Sigmoid colon (tissue), 6 donors: ENCODE measurements at regions not wholly inside any gene's neighbourhood (a gene's known extent, or its start where the extent isn't known, plus 50 kb on each side); places are given as distances from the start of the nearest gene placed in this dataset.

Source experiments
- DNase-seq: peaks from one replicate; pipeline ENCODE4 v3.0.0-alpha.2; 2019
- H3K27ac ChIP-seq, 4 donors: fragments of 200-600 bp; sonication (generic); one replicate each; pipeline ENCODE4 v1.5.1; 2016 to 2019; ENCODE audit warnings: mild to moderate bottlenecking in 1 of 4
- H3K27me3 ChIP-seq, 3 donors: fragments of 200-600 bp; sonication (generic); one replicate each; pipeline ENCODE4 v1.5.1; 2019; ENCODE audit warnings: mild to moderate bottlenecking in 1 of 3
- H3K36me3 ChIP-seq, 4 donors: fragments of 200-600 bp; sonication (generic); one replicate each; pipeline ENCODE4 v1.5.1; 2016 to 2019
- H3K4me1 ChIP-seq, 4 donors: fragments of 200-600 bp; sonication (generic); one replicate each; pipeline ENCODE4 v1.5.1; 2017 to 2019
- H3K4me3 ChIP-seq, 4 donors: fragments of 200-600 bp; sonication (generic); one replicate each; pipeline ENCODE4 v1.5.1; 2017 to 2019; ENCODE audit warnings: mild to moderate bottlenecking in 2 of 4, moderate library complexity in 1 of 4
- H3K9me3 ChIP-seq, 4 donors: fragments of 200-600 bp in 3 of 4; sonication (generic) in 3 of 4; one replicate each; pipeline versions ENCODE4 v1.5.1 to v1.6.1; 2013 to 2019
- EP300 ChIP-seq, 4 donors: sonication (generic); formaldehyde crosslinking; IDR thresholded peaks; one replicate each; pipeline ENCODE4 v1.6.1; 2017; ENCODE audit warnings: antibody characterized with exemption in 4 of 4
- POLR2A ChIP-seq, 2 donors: fragments of 450-650 bp; IDR thresholded peaks; one replicate each; pipeline ENCODE4 v1.6.1; 2016; ENCODE audit warnings: antibody characterized with exemption in 2 of 2, mild to moderate bottlenecking in 2 of 2, moderate library complexity in 2 of 2
- POLR2AphosphoS5 ChIP-seq, 4 donors: sonication (generic); formaldehyde crosslinking; IDR thresholded peaks; one replicate each; pipeline ENCODE4 v1.6.1; 2017; ENCODE audit warnings: antibody characterized with exemption in 4 of 4
- WGBS, 2 donors: extraction: QIAGEN DNeasy Blood & Tissue Kit; methylation state at CpG; one replicate each; pipeline ENCODE4 v1.1.7; 2013; 5-methylcytosine and 5-hydroxymethylcytosine counted together
- intact Hi-C: fragments of 100-400 bp; cut with DNase I; formaldehyde crosslinking; loops from one replicate; pipeline ENCODE4 v1.15.1; 2023
- TF ChIP-seq, protein P1 (sequence below), 4 experiments: fragments of 450-650 bp in 3 of 4; fragments of 200-600 bp in 1 of 4; IDR thresholded peaks; one replicate each; pipeline ENCODE4 v1.5.1; 2016 to 2019; ENCODE audit warnings: antibody characterized with exemption in 4 of 4, mild to moderate bottlenecking in 3 of 4, moderate library complexity in 2 of 4
- donor health status: healthy with polysubstance abuse.
- donor health status: healthy.

- TF ChIP-seq POLR2AphosphoS5 (IDR thresholded peaks at IDR 0.05), result no peak
- TF ChIP-seq, protein P1, sequence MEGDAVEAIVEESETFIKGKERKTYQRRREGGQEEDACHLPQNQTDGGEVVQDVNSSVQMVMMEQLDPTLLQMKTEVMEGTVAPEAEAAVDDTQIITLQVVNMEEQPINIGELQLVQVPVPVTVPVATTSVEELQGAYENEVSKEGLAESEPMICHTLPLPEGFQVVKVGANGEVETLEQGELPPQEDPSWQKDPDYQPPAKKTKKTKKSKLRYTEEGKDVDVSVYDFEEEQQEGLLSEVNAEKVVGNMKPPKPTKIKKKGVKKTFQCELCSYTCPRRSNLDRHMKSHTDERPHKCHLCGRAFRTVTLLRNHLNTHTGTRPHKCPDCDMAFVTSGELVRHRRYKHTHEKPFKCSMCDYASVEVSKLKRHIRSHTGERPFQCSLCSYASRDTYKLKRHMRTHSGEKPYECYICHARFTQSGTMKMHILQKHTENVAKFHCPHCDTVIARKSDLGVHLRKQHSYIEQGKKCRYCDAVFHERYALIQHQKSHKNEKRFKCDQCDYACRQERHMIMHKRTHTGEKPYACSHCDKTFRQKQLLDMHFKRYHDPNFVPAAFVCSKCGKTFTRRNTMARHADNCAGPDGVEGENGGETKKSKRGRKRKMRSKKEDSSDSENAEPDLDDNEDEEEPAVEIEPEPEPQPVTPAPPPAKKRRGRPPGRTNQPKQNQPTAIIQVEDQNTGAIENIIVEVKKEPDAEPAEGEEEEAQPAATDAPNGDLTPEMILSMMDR (IDR thresholded peaks at IDR 0.05), result no peak
- TF ChIP-seq POLR2A (IDR thresholded peaks at IDR 0.05), result no peak
- TF ChIP-seq EP300 (IDR thresholded peaks at IDR 0.05), result no peak
- no peak overlapping the region for H3K4me3 ChIP-seq
- WGBS, 2 donors, result 70 to 74% methylated on average over 2 of the region's 2 CpGs
- no peak overlapping the region for H3K27ac ChIP-seq
- no peaks in the 10 kb centered on the region for H3K9me3 ChIP-seq
- H3K27me3 ChIP-seq, result no peaks in the 10 kb centered on the region
- no peaks in the 10 kb centered on the region for H3K36me3 ChIP-seq
- no peak for DNase-seq
- no peaks in the 10 kb centered on the region for H3K4me1 ChIP-seq
- intact Hi-C loops, result no loop called here
These were observed 779.4 kb upstream of the CDH6 start for GRCh38 chr5:30414078-30414477.

GRCh38 chr5:30413540-30413939 is 779.9 kb upstream of the CDH6 start:
- H3K4me1 ChIP-seq, result no peaks in the 10 kb centered on the region
- no peak for TF ChIP-seq POLR2A (IDR thresholded peaks at IDR 0.05)
- TF ChIP-seq EP300 (IDR thresholded peaks at IDR 0.05), result no peak
- TF ChIP-seq, protein P1 (IDR thresholded peaks at IDR 0.05), result no peak
- TF ChIP-seq POLR2AphosphoS5 (IDR thresholded peaks at IDR 0.05), result no peak
- H3K4me3 ChIP-seq, result no peak overlapping the region
- H3K36me3 ChIP-seq, result no peaks in the 10 kb centered on the region
- intact Hi-C loops, result no loop called here
- H3K27me3 ChIP-seq, result no peaks in the 10 kb centered on the region
- DNase-seq, result no peak
- no peaks in the 10 kb centered on the region for H3K9me3 ChIP-seq
- no peak overlapping the region for H3K27ac ChIP-seq
- WGBS, 2 donors, result 27 to 34% methylated on average over 2 of the region's 2 CpGs

DNA sequence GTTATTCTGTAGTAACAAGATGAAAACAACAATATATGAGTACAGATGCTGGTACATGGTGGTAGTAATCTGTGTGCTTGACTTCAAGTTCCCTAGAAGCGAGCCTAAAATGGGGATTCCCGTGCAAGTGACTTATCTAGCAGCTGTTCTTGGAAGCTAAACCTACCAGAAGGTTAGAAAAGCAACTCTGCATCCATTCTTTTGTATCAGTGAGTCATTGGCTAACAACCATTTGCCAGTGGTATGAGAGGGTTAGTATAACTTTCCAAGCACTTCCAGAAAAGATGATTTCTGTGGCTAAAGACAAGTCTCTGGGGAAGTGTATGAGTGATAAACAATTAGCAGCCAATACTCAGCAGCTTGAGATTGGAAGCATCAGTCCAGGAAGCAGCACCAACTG is 787.7 kb upstream of the CDH6 start:
- no peaks in the 10 kb centered on the region for H3K9me3 ChIP-seq
- TF ChIP-seq, protein P1 (IDR thresholded peaks at IDR 0.05), result no peak
- TF ChIP-seq POLR2A (IDR thresholded peaks at IDR 0.05), result no peak
- TF ChIP-seq EP300 (IDR thresholded peaks at IDR 0.05), result no peak
- TF ChIP-seq POLR2AphosphoS5 (IDR thresholded peaks at IDR 0.05), result no peak
- 34 to 64% methylated on average over 2 of the region's 2 CpGs for WGBS, 2 donors
- H3K27ac ChIP-seq, result no peak overlapping the region
- intact Hi-C loops, result no loop called here
- H3K27me3 ChIP-seq, result no peaks in the 10 kb centered on the region
- no peak overlapping the region for H3K4me3 ChIP-seq
- H3K4me1 ChIP-seq, result no peaks in the 10 kb centered on the region
- DNase-seq, result no peak
- no peaks in the 10 kb centered on the region for H3K36me3 ChIP-seq

GRCh38 chr5:30401479-30402058 is 791.9 kb upstream of the CDH6 start:
- no peak overlapping the region for H3K27ac ChIP-seq
- TF ChIP-seq, protein P1 (IDR thresholded peaks at IDR 0.05), result no peak
- TF ChIP-seq POLR2A (IDR thresholded peaks at IDR 0.05) (no peak), POLR2AphosphoS5 (IDR thresholded peaks at IDR 0.05) (no peak), EP300 (IDR thresholded peaks at IDR 0.05) (no peak)
- DNase-seq, result no peak
- no peaks in the 10 kb centered on the region for H3K27me3 ChIP-seq
- no peak overlapping the region for H3K4me3 ChIP-seq
- 35 to 47% methylated on average over 3 of the region's 3 CpGs for WGBS, 2 donors
- H3K9me3 ChIP-seq, result no peaks in the 10 kb centered on the region
- no peaks in the 10 kb centered on the region for H3K36me3 ChIP-seq
- intact Hi-C loops, result no loop called here
- H3K4me1 ChIP-seq, result no peaks in the 10 kb centered on the region

DNA sequence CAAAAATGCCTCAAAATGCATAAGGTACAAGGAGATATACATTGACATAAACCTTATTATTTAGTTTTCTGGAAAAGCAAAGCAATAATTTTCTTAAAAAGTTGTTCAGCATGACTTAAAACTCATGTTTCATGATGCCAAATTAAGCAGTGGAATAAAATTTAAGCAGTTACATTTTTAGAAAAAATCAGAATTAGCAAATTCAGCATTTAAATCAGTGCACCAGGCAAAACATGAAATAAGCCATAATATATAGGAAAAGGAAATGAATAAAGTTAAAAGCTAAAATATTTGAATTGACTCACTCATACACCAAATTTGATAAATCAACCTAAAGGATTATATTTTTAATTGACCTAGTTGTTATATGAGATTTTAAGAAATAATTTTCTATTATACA is 795.1 kb upstream of the CDH6 start:
- Histone ChIP-seq H3K4me3 (no peak overlapping the region), H3K4me1 (no peaks in the 10 kb centered on the region), H3K36me3 (no peaks in the 10 kb centered on the region), H3K27ac (no peak overlapping the region), H3K9me3 (no peaks in the 10 kb centered on the region), H3K27me3 (no peaks in the 10 kb centered on the region)
- no peak for TF ChIP-seq POLR2A (IDR thresholded peaks at IDR 0.05)
- no peak for TF ChIP-seq EP300 (IDR thresholded peaks at IDR 0.05)
- TF ChIP-seq, protein P1 (IDR thresholded peaks at IDR 0.05), result no peak
- no peak for TF ChIP-seq POLR2AphosphoS5 (IDR thresholded peaks at IDR 0.05)
- intact Hi-C loops, result no loop called here
- DNase-seq, result no peak
